ENCODE measurements at regions not wholly inside any gene's neighbourhood (a gene's known extent, or its start where the extent isn't known, plus 50 kb on each side); places are given as distances from the start of the nearest gene placed in this dataset.

- no peak overlapping the region for H3K18ac ChIP-seq (ENCODE audit: low read depth in 1 of 2, low read length in 2 of 2)
- no peaks in the 10 kb centered on the region for H3K9me3 ChIP-seq (ENCODE audit: control insufficient read depth, low read length)
- no peak overlapping the region for H2AK5ac ChIP-seq (ENCODE audit: low read length, severe bottlenecking)
- no peak overlapping the region for H4K91ac ChIP-seq (ENCODE audit: low read length)
- no peak overlapping the region for H2BK120ac ChIP-seq (ENCODE audit: low read depth, low read length)
- no peak overlapping the region for H3K23ac ChIP-seq (ENCODE audit: low read length in 2 of 2)
- H3K27ac ChIP-seq (ENCODE audit: low read length, poor library complexity, severe bottlenecking), result no peak overlapping the region
- no peaks in the 10 kb centered on the region for H3K36me3 ChIP-seq (ENCODE audit: control insufficient read depth in 1 of 2, insufficient read depth in 2 of 2, low read depth in 1 of 2, low read length in 2 of 2)
- no peak overlapping the region for H3K4ac ChIP-seq (ENCODE audit: low read depth in 1 of 2, low read length in 2 of 2)
- no peak overlapping the region for H3K14ac ChIP-seq (ENCODE audit: low read length in 2 of 2)
- H3K4me2 ChIP-seq (ENCODE audit: low read length, poor library complexity, severe bottlenecking), result no peak overlapping the region
- no peaks in the 10 kb centered on the region for H3K27me3 ChIP-seq (ENCODE audit: control insufficient read depth in 1 of 2, insufficient read depth in 1 of 2, low read length in 2 of 2)
- no peak overlapping the region for H4K8ac ChIP-seq (ENCODE audit: low read length)
- H3K79me1 ChIP-seq (replicated peaks; ENCODE audit: low read length, poor library complexity, severe bottlenecking), result no peaks in the 10 kb centered on the region
- 93% methylated on average over 2 of the region's 2 CpGs for WGBS
- no peaks in the 10 kb centered on the region for H3K4me1 ChIP-seq (ENCODE audit: control insufficient read depth, insufficient read depth, low read depth, low read length)
- no peak overlapping the region for H3K9ac ChIP-seq (ENCODE audit: low read length)
- H2BK5ac ChIP-seq (ENCODE audit: low read depth, low read length, poor library complexity, severe bottlenecking), result no peak overlapping the region
- DNase-seq, result no peak
- no peak overlapping the region for H3K4me3 ChIP-seq (ENCODE audit: insufficient read depth in 1 of 2, low read depth in 1 of 2, low read length in 2 of 2)
- H2BK12ac ChIP-seq (ENCODE audit: low read length in 2 of 2), result no peak overlapping the region
- no peak overlapping the region for H2BK15ac ChIP-seq (ENCODE audit: low read depth, poor library complexity, severe bottlenecking)
- no peak overlapping the region for H2AFZ ChIP-seq (ENCODE audit: low read depth, low read length)
These were observed 166.9 kb upstream of the BTG1 start for GRCh38 chr12:92312463-92312964.

- H3K4me3 ChIP-seq (ENCODE audit: insufficient read depth in 1 of 2, low read depth in 1 of 2, low read length in 2 of 2), result no peak overlapping the region
- 61% methylated on average over 4 of the region's 5 CpGs for WGBS
- no peaks in the 10 kb centered on the region for H3K79me1 ChIP-seq (replicated peaks; ENCODE audit: low read length, poor library complexity, severe bottlenecking)
- H2BK5ac ChIP-seq (ENCODE audit: low read depth, low read length, poor library complexity, severe bottlenecking), result no peak overlapping the region
- no peaks in the 10 kb centered on the region for H3K4me1 ChIP-seq (ENCODE audit: control insufficient read depth, insufficient read depth, low read depth, low read length)
- H3K9me3 ChIP-seq (ENCODE audit: control insufficient read depth, low read length), result no peaks in the 10 kb centered on the region
- no peak overlapping the region for H3K4me2 ChIP-seq (ENCODE audit: low read length, poor library complexity, severe bottlenecking)
- no peak overlapping the region for H4K8ac ChIP-seq (ENCODE audit: low read length)
- no peak overlapping the region for H3K4ac ChIP-seq (ENCODE audit: low read depth in 1 of 2, low read length in 2 of 2)
- H2AFZ ChIP-seq (ENCODE audit: low read depth, low read length), result no peak overlapping the region
- H3K36me3 ChIP-seq (ENCODE audit: control insufficient read depth in 1 of 2, insufficient read depth in 2 of 2, low read depth in 1 of 2, low read length in 2 of 2), result no peaks in the 10 kb centered on the region
- H2BK12ac ChIP-seq (ENCODE audit: low read length in 2 of 2), result no peak overlapping the region
- no peak overlapping the region for H3K9ac ChIP-seq (ENCODE audit: low read length)
- no peak overlapping the region for H2BK120ac ChIP-seq (ENCODE audit: low read depth, low read length)
- DNase-seq, result no peak
- no peaks in the 10 kb centered on the region for H3K27me3 ChIP-seq (ENCODE audit: control insufficient read depth in 1 of 2, insufficient read depth in 1 of 2, low read length in 2 of 2)
- no peak overlapping the region for H3K14ac ChIP-seq (ENCODE audit: low read length in 2 of 2)
- H3K27ac ChIP-seq (ENCODE audit: low read length, poor library complexity, severe bottlenecking), result no peak overlapping the region
- H3K23ac ChIP-seq (ENCODE audit: low read length in 2 of 2), result no peak overlapping the region
- H2BK15ac ChIP-seq (ENCODE audit: low read depth, poor library complexity, severe bottlenecking), result no peak overlapping the region
- peak overlapping the region in 1 of 2 experiments; percentile 54 for H3K18ac ChIP-seq (ENCODE audit: low read depth in 1 of 2, low read length in 2 of 2)
- no peak overlapping the region for H2AK5ac ChIP-seq (ENCODE audit: low read length, severe bottlenecking)
- H4K91ac ChIP-seq (ENCODE audit: low read length), result no peak overlapping the region
These were observed 158.9 kb upstream of the BTG1 start for GRCh38 chr12:92304371-92305055.

- Histone ChIP-seq H3K79me1 (replicated peaks; ENCODE audit: low read length, poor library complexity, severe bottlenecking) (no peaks in the 10 kb centered on the region), H2AK5ac (ENCODE audit: low read length, severe bottlenecking) (no peak overlapping the region), H2AFZ (ENCODE audit: low read depth, low read length) (no peak overlapping the region), H3K9me3 (ENCODE audit: control insufficient read depth, low read length) (no peaks in the 10 kb centered on the region), H3K14ac (ENCODE audit: low read length in 2 of 2) (no peak overlapping the region), H4K91ac (ENCODE audit: low read length) (no peak overlapping the region), H2BK5ac (ENCODE audit: low read depth, low read length, poor library complexity, severe bottlenecking) (no peak overlapping the region), H3K4ac (ENCODE audit: low read depth in 1 of 2, low read length in 2 of 2) (no peak overlapping the region), H3K23ac (ENCODE audit: low read length in 2 of 2) (no peak overlapping the region), H3K4me2 (ENCODE audit: low read length, poor library complexity, severe bottlenecking) (no peak overlapping the region), H3K18ac (ENCODE audit: low read depth in 1 of 2, low read length in 2 of 2) (no peak overlapping the region), H3K4me3 (ENCODE audit: insufficient read depth in 1 of 2, low read depth in 1 of 2, low read length in 2 of 2) (no peak overlapping the region), H3K9ac (ENCODE audit: low read length) (no peak overlapping the region), H2BK120ac (ENCODE audit: low read depth, low read length) (no peak overlapping the region), H3K27ac (ENCODE audit: low read length, poor library complexity, severe bottlenecking) (no peak overlapping the region), H4K8ac (ENCODE audit: low read length) (no peak overlapping the region), H2BK12ac (ENCODE audit: low read length in 2 of 2) (no peak overlapping the region), H3K36me3 (ENCODE audit: control insufficient read depth in 1 of 2, insufficient read depth in 2 of 2, low read depth in 1 of 2, low read length in 2 of 2) (no peaks in the 10 kb centered on the region), H3K27me3 (ENCODE audit: control insufficient read depth in 1 of 2, insufficient read depth in 1 of 2, low read length in 2 of 2) (no peaks in the 10 kb centered on the region), H3K4me1 (ENCODE audit: control insufficient read depth, insufficient read depth, low read depth, low read length) (no peaks in the 10 kb centered on the region), H2BK15ac (ENCODE audit: low read depth, poor library complexity, severe bottlenecking) (no peak overlapping the region)
- 97% methylated on average over 3 of the region's 4 CpGs for WGBS
- no peak for DNase-seq
These were observed 156.6 kb upstream of the BTG1 start for GRCh38 chr12:92302041-92302829.

- Histone ChIP-seq H2AFZ (ENCODE audit: low read depth, low read length) (no peak overlapping the region), H3K4ac (ENCODE audit: low read depth in 1 of 2, low read length in 2 of 2) (no peak overlapping the region), H3K9me3 (ENCODE audit: control insufficient read depth, low read length) (no peaks in the 10 kb centered on the region), H3K4me1 (ENCODE audit: control insufficient read depth, insufficient read depth, low read depth, low read length) (no peaks in the 10 kb centered on the region), H4K91ac (ENCODE audit: low read length) (no peak overlapping the region), H2BK12ac (ENCODE audit: low read length in 2 of 2) (no peak overlapping the region), H3K9ac (ENCODE audit: low read length) (no peak overlapping the region), H3K23ac (ENCODE audit: low read length in 2 of 2) (no peak overlapping the region), H3K14ac (ENCODE audit: low read length in 2 of 2) (no peak overlapping the region), H3K36me3 (ENCODE audit: control insufficient read depth in 1 of 2, insufficient read depth in 2 of 2, low read depth in 1 of 2, low read length in 2 of 2) (no peaks in the 10 kb centered on the region), H4K8ac (ENCODE audit: low read length) (no peak overlapping the region), H3K18ac (ENCODE audit: low read depth in 1 of 2, low read length in 2 of 2) (no peak overlapping the region), H3K27me3 (ENCODE audit: control insufficient read depth in 1 of 2, insufficient read depth in 1 of 2, low read length in 2 of 2) (no peaks in the 10 kb centered on the region), H2BK15ac (ENCODE audit: low read depth, poor library complexity, severe bottlenecking) (no peak overlapping the region), H2BK5ac (ENCODE audit: low read depth, low read length, poor library complexity, severe bottlenecking) (no peak overlapping the region), H3K27ac (ENCODE audit: low read length, poor library complexity, severe bottlenecking) (no peak overlapping the region), H2BK120ac (ENCODE audit: low read depth, low read length) (no peak overlapping the region), H2AK5ac (ENCODE audit: low read length, severe bottlenecking) (no peak overlapping the region), H3K4me2 (ENCODE audit: low read length, poor library complexity, severe bottlenecking) (no peak overlapping the region), H3K79me1 (replicated peaks; ENCODE audit: low read length, poor library complexity, severe bottlenecking) (no peaks in the 10 kb centered on the region), H3K4me3 (ENCODE audit: insufficient read depth in 1 of 2, low read depth in 1 of 2, low read length in 2 of 2) (no peak overlapping the region)
- 100% methylated on average over 1 of the region's 1 CpG for WGBS
- no peak for DNase-seq
These were observed 155.7 kb upstream of the BTG1 start for GRCh38 chr12:92301356-92301755.

All from mesenchymal stem cell (in vitro differentiated cells and primary cell).